ENCODE measurements at regions not wholly inside any gene's neighbourhood (a gene's known extent, or its start where the extent isn't known, plus 50 kb on each side); places are given as distances from the start of the nearest gene placed in this dataset.

DNA sequence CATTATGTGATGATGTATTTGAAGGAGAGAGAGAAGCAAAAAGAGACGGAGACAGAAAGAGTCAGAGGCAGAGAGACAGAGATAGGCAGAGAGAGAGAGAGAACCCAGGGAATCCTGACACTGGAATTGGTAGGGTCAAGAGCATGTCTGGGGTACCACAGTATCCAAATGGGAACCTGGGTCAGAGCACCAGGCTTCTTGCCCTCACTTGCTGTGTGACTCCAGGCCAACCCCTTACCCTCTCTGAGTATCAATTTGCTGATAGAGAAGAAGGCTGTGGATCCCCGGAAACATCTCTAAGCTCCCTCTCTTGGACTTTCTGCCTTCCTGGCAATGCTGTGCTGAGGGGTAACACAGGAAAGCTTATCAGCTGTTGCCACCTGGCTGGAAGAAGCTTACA, 385.3 kb upstream of the SULF2 start:
- H3K36me3 ChIP-seq (ENCODE audit: control insufficient read depth, insufficient read depth, low read length), result no peaks in the 10 kb centered on the region
- no peak overlapping the region for H3K4me3 ChIP-seq (ENCODE audit: low read depth, low read length)
- TF ChIP-seq, protein P1, sequence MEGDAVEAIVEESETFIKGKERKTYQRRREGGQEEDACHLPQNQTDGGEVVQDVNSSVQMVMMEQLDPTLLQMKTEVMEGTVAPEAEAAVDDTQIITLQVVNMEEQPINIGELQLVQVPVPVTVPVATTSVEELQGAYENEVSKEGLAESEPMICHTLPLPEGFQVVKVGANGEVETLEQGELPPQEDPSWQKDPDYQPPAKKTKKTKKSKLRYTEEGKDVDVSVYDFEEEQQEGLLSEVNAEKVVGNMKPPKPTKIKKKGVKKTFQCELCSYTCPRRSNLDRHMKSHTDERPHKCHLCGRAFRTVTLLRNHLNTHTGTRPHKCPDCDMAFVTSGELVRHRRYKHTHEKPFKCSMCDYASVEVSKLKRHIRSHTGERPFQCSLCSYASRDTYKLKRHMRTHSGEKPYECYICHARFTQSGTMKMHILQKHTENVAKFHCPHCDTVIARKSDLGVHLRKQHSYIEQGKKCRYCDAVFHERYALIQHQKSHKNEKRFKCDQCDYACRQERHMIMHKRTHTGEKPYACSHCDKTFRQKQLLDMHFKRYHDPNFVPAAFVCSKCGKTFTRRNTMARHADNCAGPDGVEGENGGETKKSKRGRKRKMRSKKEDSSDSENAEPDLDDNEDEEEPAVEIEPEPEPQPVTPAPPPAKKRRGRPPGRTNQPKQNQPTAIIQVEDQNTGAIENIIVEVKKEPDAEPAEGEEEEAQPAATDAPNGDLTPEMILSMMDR (IDR thresholded peaks at IDR 0.05; ENCODE audit: insufficient read depth, low read length, poor library complexity, severe bottlenecking), result no peak
- no peak for DNase-seq (ENCODE audit: low read depth)
- H3K27me3 ChIP-seq (ENCODE audit: control insufficient read depth, insufficient read depth, low read length), result peaks cover 4% of the 10 kb centered on the region

DNA sequence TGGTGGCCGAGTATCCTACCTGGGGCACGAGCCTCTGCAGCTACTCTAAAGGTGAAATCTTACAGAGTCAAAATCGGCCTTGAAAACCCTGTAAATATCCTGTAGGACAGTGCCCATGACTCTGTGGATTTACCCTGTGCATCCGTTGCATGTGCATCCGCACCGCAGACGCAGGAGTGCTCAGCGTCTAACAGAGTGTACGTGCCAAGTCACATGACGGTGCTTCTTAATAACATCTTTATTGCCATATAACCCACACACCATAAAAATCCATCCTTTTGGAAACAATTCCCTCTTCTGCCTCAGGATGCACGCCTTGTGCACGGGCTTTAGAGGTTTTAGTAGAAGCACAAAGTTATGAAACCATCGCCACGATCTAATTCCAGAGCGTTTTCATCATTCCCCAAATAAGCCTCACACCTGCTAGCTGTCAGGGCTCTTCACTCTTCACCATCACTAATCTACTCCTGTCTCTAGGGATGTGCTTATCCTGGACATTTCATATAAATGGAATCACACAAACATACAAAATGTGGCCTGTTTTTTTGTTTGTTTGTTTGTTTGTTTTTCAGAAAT, 384.5 kb upstream of the SULF2 start:
- TF ChIP-seq, protein P1 (IDR thresholded peaks at IDR 0.05; ENCODE audit: insufficient read depth, low read length, poor library complexity, severe bottlenecking), result no peak
- H3K27me3 ChIP-seq (ENCODE audit: control insufficient read depth, insufficient read depth, low read length), result peaks cover 4% of the 10 kb centered on the region
- no peak for DNase-seq (ENCODE audit: low read depth)
- H3K36me3 ChIP-seq (ENCODE audit: control insufficient read depth, insufficient read depth, low read length), result no peaks in the 10 kb centered on the region
- no peak overlapping the region for H3K4me3 ChIP-seq (ENCODE audit: low read depth, low read length)

DNA sequence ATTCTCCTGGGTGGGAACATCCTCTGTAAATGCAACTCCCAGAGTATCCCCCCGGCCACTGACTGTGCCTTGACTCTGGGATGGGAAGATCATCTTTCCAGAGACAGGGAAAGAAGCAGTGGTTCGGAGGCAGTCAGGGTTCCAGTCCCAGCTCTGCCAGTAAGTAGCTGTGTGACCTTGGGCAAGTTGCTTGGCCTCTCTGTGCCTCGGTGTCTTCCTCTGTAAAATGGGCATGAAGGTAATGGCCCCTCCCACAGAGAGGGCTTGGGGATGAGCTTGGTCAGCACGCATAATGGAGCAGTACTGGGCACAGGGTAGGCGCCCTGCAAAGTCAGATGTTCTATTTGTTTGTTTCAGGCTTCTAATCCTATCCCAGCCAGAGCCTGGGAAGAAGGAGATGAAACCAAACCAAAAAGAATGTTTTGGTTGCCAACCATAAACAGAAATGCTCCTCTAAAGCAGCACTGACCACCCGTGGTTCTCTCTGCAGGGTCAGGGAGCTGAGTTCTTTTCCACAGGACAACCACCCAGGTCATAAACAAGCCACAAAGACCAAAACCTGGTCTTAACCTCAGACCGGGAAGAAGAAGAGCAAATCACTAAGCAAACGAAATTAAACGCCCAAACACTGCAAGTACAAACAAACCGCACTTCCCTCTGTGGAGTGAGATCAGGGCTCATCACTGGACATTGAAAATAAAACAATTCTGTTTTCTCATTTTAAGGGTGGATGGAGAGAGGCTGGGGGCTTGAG, 381.0 kb upstream of the SULF2 start:
- Histone ChIP-seq H3K4me3 (ENCODE audit: low read depth, low read length) (no peak overlapping the region), H3K36me3 (ENCODE audit: control insufficient read depth, insufficient read depth, low read length) (no peaks in the 10 kb centered on the region), H3K27me3 (ENCODE audit: control insufficient read depth, insufficient read depth, low read length) (no peaks in the 10 kb centered on the region)
- DNase-seq (ENCODE audit: low read depth), result no peak
- TF ChIP-seq, protein P1 (IDR thresholded peaks at IDR 0.05; ENCODE audit: insufficient read depth, low read length, poor library complexity, severe bottlenecking), result no peak

DNA sequence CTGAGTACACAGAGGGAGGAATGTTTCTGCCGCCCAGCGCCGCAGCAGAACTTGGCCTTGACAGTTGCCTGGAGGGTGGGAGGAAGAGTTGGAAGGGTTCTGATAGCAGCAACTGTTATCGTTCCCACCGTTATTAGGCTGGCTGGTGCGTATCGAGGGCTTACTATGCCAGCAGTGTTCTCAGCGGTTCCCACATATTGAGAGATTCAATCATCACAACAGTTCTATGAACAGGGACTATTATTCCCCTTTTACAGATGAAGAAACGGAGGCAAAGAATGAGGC, 380.1 kb upstream of the SULF2 start:
- DNase-seq (ENCODE audit: low read depth), result no peak
- Histone ChIP-seq H3K4me3 (ENCODE audit: low read depth, low read length) (no peak overlapping the region), H3K27me3 (ENCODE audit: control insufficient read depth, insufficient read depth, low read length) (no peaks in the 10 kb centered on the region), H3K36me3 (ENCODE audit: control insufficient read depth, insufficient read depth, low read length) (no peaks in the 10 kb centered on the region)
- TF ChIP-seq, protein P1 (IDR thresholded peaks at IDR 0.05; ENCODE audit: insufficient read depth, low read length, poor library complexity, severe bottlenecking), result no peak

DNA sequence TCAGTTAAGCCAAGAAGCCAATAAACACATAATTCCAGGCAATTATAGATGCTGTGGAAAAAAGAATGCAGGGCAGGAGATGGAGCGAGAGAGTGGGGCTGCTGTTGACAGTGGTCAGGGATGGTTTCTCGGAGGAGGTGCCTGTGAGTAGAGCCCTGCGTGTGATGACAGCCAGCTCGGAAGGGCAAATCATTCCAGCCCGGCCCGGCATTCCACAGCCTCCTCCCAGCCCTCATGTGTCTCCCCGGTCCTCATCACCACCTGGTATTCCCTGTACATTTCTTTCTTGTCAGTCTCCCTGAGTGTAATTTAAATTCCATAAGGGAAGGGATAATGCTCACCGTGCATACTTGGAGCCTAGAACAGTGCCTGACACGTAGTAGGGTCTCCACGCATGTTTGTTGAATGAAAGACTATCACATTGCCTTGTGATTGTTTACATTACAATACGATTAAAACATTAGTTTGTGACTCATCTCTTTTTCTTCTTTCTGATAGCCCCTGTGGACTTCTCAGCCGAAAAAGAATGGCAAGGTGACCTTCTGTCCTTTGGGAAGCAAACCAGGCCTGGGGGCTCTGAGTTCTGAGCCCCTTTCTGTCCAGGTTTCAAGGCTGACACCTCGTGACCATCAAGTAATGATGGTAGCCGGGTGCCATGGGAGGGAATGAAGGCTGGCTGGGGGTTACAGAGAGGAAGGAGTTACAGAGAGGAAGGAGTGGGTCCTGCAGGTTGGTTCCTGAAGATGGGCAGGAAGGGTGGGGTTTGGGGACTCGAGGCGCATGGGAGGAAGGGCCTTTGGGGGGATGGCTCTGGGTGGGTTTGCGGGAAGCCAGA, 379.5 kb upstream of the SULF2 start:
- DNase-seq (ENCODE audit: low read depth), result no peak
- Histone ChIP-seq H3K36me3 (ENCODE audit: control insufficient read depth, insufficient read depth, low read length) (no peaks in the 10 kb centered on the region), H3K4me3 (ENCODE audit: low read depth, low read length) (no peak overlapping the region), H3K27me3 (ENCODE audit: control insufficient read depth, insufficient read depth, low read length) (no peaks in the 10 kb centered on the region)
- TF ChIP-seq, protein P1 (IDR thresholded peaks at IDR 0.05; ENCODE audit: insufficient read depth, low read length, poor library complexity, severe bottlenecking), result no peak
